ENCODE measurements at regions not wholly inside any gene's neighbourhood (a gene's known extent, or its start where the extent isn't known, plus 50 kb on each side); places are given as distances from the start of the nearest gene placed in this dataset.

DNA sequence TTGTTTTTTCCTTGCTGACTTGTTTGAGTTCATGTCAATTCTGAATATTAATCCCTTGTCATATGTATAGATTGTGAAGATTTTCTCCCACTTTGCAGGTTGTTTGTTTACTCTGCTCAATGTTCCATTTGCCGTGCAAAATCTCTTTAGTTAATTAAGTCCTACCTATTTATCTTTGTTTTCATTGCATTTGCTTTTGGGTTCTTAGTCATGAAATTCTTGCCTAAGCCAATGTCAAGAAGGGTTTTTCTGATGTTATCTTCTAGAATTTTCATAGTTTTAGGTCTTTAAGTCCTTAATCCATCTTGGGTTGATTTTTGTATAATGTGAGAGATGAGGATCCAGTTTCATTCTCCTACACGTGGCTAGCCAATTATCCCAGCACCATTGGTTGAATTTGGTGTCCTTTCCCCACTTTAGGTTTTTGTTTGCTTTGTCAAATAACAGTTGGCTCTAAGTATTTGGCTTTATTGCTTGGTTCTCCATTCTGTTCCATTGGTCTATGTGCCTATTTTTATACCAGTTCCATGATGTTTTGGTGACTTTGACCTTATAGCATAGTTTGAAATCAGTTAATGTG, 163.1 kb upstream of the PGR start:
- in situ Hi-C loops (cut with MboI) = no loop called here
- 44 to 58% methylated on average over 2 of the region's 2 CpGs for WGBS, 2 experiments (ENCODE audit: low coverage in 1 of 2, low lambda C conversion rate in 2 of 2, missing lambda C conversion rate in 2 of 2)
- Histone ChIP-seq H3K79me2 (ENCODE audit: insufficient read depth) (no peaks in the 10 kb centered on the region), H2AFZ (no peak overlapping the region), H3K4me1 (ENCODE audit: insufficient read depth) (no peaks in the 10 kb centered on the region), H3K9ac (no peak overlapping the region), H3K27me3 (replicated peaks; ENCODE audit: insufficient read depth) (no peaks in the 10 kb centered on the region), H3K36me3 (ENCODE audit: low read depth) (no peaks in the 10 kb centered on the region), H4K20me1 (ENCODE audit: insufficient read depth) (no peaks in the 10 kb centered on the region), H3K4me3 (no peak overlapping the region), H3K9me2 (ENCODE audit: insufficient read depth) (no peaks in the 10 kb centered on the region), H3K27ac (no peak overlapping the region), H3K4me2 (ENCODE audit: unreplicated experiment) (no peak overlapping the region), H3F3A (ENCODE audit: insufficient read depth) (no peaks in the 10 kb centered on the region), H3K9me3 (ENCODE audit: low read depth) (no peaks in the 10 kb centered on the region)
- TF ChIP-seq EZH2phosphoT487 (IDR thresholded peaks at IDR 0.05; ENCODE audit: insufficient read depth, low read depth) (no peak), EZH2 (IDR thresholded peaks at IDR 0.05; ENCODE audit: insufficient read depth, poor library complexity, severe bottlenecking) (no peak)
- no peak for DNase-seq

DNA sequence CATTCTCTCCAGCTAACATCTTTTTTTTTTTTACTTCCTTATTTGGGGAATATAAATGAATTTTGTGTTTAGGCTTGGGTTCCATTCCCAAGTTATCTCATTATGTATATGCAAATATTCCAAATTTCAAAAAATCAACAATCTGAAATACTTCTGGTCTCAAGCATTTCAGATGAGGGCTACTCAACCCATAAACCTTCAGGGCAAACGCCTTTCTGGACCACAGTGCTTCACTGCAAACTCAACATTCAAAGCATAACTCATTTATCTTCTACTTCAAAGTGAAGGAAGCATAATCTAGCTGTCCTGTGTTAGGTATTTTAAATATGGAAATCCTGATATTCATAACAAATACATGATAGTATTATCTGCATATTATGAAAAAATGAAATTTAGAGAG, 161.7 kb upstream of the PGR start:
- H3K79me2 ChIP-seq (ENCODE audit: insufficient read depth) = no peaks in the 10 kb centered on the region
- no peak overlapping the region for H3K9ac ChIP-seq
- no peaks in the 10 kb centered on the region for H3F3A ChIP-seq (ENCODE audit: insufficient read depth)
- H3K36me3 ChIP-seq (ENCODE audit: low read depth) = no peaks in the 10 kb centered on the region
- no peak overlapping the region for H3K4me2 ChIP-seq (ENCODE audit: unreplicated experiment)
- no peak overlapping the region for H2AFZ ChIP-seq
- H3K9me2 ChIP-seq (ENCODE audit: insufficient read depth) = no peaks in the 10 kb centered on the region
- no peaks in the 10 kb centered on the region for H3K4me1 ChIP-seq (ENCODE audit: insufficient read depth)
- WGBS, 2 experiments (ENCODE audit: low coverage in 1 of 2, low lambda C conversion rate in 2 of 2, missing lambda C conversion rate in 2 of 2) = 5 to 13% methylated on average over 1 of the region's 1 CpG
- no peak overlapping the region for H3K27ac ChIP-seq
- H3K4me3 ChIP-seq = no peak overlapping the region
- TF ChIP-seq EZH2phosphoT487 (IDR thresholded peaks at IDR 0.05; ENCODE audit: insufficient read depth, low read depth) (no peak), EZH2 (IDR thresholded peaks at IDR 0.05; ENCODE audit: insufficient read depth, poor library complexity, severe bottlenecking) (no peak)
- no peaks in the 10 kb centered on the region for H3K9me3 ChIP-seq (ENCODE audit: low read depth)
- H4K20me1 ChIP-seq (ENCODE audit: insufficient read depth) = no peaks in the 10 kb centered on the region
- no peak for DNase-seq
- in situ Hi-C loops (cut with MboI) = no loop called here
- no peaks in the 10 kb centered on the region for H3K27me3 ChIP-seq (replicated peaks; ENCODE audit: insufficient read depth)

DNA sequence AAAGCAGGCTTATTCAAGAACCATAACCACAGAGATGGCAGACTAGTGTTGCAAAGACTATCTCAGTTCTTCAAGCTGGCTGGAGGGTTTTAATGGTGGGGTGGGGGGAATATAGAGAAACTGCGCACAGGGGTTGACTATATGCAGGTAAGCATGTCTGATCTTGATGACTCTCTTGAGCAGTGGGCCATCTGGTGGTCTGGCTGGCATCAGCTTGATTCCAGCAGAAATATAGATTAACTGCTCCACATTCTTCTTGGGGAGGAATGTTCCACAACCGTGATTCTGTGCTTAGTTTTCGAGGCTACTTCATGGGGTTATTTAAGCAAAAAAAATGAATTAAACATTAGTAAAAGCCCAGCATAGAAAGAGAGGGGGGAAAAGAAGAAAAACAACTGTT, 158.8 kb upstream of the PGR start:
- Histone ChIP-seq H3K36me3 (ENCODE audit: low read depth) (no peaks in the 10 kb centered on the region), H3K9me3 (ENCODE audit: low read depth) (no peaks in the 10 kb centered on the region), H3K27ac (no peak overlapping the region), H2AFZ (no peak overlapping the region), H3K4me1 (ENCODE audit: insufficient read depth) (no peaks in the 10 kb centered on the region), H3K9me2 (ENCODE audit: insufficient read depth) (no peaks in the 10 kb centered on the region), H3K4me2 (ENCODE audit: unreplicated experiment) (no peak overlapping the region), H3F3A (ENCODE audit: insufficient read depth) (no peaks in the 10 kb centered on the region), H4K20me1 (ENCODE audit: insufficient read depth) (no peaks in the 10 kb centered on the region), H3K79me2 (ENCODE audit: insufficient read depth) (no peaks in the 10 kb centered on the region), H3K27me3 (replicated peaks; ENCODE audit: insufficient read depth) (no peaks in the 10 kb centered on the region), H3K4me3 (no peak overlapping the region), H3K9ac (no peak overlapping the region)
- TF ChIP-seq EZH2phosphoT487 (IDR thresholded peaks at IDR 0.05; ENCODE audit: insufficient read depth, low read depth) (no peak), EZH2 (IDR thresholded peaks at IDR 0.05; ENCODE audit: insufficient read depth, poor library complexity, severe bottlenecking) (no peak)
- 34 to 48% methylated on average over 3 of the region's 3 CpGs for WGBS, 2 experiments (ENCODE audit: low coverage in 1 of 2, low lambda C conversion rate in 2 of 2, missing lambda C conversion rate in 2 of 2)
- in situ Hi-C loops (cut with MboI) = no loop called here
- DNase-seq = no peak

DNA sequence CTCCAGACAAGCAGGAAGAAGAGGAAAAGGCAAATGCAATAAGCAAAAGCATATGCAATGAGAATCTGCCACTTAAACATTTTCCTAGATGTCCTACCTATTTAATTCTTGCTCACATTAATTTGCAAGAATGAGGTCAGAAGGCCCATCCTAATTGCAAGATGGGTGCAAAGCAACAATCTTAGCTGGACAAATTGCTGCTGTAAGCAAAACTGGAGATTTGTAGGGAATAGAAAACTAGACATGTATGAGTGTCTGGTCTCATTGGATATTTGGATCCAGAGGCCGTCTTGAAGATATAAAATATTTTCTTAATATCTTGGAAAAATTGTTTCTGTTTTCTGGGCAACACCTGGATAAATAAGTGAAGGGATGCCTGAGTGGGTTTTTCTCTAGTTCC, 150.1 kb upstream of the PGR start:
- no peaks in the 10 kb centered on the region for H3K9me2 ChIP-seq (ENCODE audit: insufficient read depth)
- H3K27me3 ChIP-seq (replicated peaks; ENCODE audit: insufficient read depth) = no peaks in the 10 kb centered on the region
- in situ Hi-C loops (cut with MboI) = no loop called here
- TF ChIP-seq EZH2 (IDR thresholded peaks at IDR 0.05; ENCODE audit: insufficient read depth, poor library complexity, severe bottlenecking) = no peak
- TF ChIP-seq EZH2phosphoT487 (IDR thresholded peaks at IDR 0.05; ENCODE audit: insufficient read depth, low read depth) = no peak
- 31 to 50% methylated on average over 1 of the region's 1 CpG for WGBS, 2 experiments (ENCODE audit: low coverage in 1 of 2, low lambda C conversion rate in 2 of 2, missing lambda C conversion rate in 2 of 2)
- no peak overlapping the region for H3K9ac ChIP-seq
- H3K4me2 ChIP-seq (ENCODE audit: unreplicated experiment) = no peak overlapping the region
- no peaks in the 10 kb centered on the region for H4K20me1 ChIP-seq (ENCODE audit: insufficient read depth)
- H2AFZ ChIP-seq = no peak overlapping the region
- H3K36me3 ChIP-seq (ENCODE audit: low read depth) = no peaks in the 10 kb centered on the region
- H3K4me1 ChIP-seq (ENCODE audit: insufficient read depth) = no peaks in the 10 kb centered on the region
- no peaks in the 10 kb centered on the region for H3K9me3 ChIP-seq (ENCODE audit: low read depth)
- H3F3A ChIP-seq (ENCODE audit: insufficient read depth) = no peaks in the 10 kb centered on the region
- H3K27ac ChIP-seq = no peak overlapping the region
- no peak for DNase-seq
- no peaks in the 10 kb centered on the region for H3K79me2 ChIP-seq (ENCODE audit: insufficient read depth)
- H3K4me3 ChIP-seq = no peak overlapping the region

DNA sequence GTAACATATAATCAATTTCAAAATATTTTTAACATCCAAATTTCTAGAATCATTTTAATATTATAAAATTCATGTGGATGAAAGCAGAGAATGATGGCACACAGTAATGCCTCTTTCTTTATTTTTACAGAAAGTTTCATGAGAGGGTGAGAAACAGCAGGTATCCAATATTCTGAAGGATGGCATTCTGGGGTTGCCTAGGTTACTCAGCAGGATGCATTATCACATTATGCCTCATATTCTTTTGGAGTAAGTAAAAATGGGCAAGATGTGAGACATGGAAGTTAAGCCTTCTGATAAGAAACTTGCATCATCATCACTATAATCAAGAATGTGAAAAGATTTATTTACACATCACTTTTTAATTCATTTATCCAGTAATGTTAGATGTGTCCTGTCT, 148.7 kb upstream of the PGR start:
- no peaks in the 10 kb centered on the region for H3K9me3 ChIP-seq (ENCODE audit: low read depth)
- no peak overlapping the region for H3K27ac ChIP-seq
- no peaks in the 10 kb centered on the region for H3K36me3 ChIP-seq (ENCODE audit: low read depth)
- no peaks in the 10 kb centered on the region for H3F3A ChIP-seq (ENCODE audit: insufficient read depth)
- TF ChIP-seq EZH2 (IDR thresholded peaks at IDR 0.05; ENCODE audit: insufficient read depth, poor library complexity, severe bottlenecking) = no peak
- TF ChIP-seq EZH2phosphoT487 (IDR thresholded peaks at IDR 0.05; ENCODE audit: insufficient read depth, low read depth) = no peak
- no peaks in the 10 kb centered on the region for H3K79me2 ChIP-seq (ENCODE audit: insufficient read depth)
- no peak for DNase-seq
- no peak overlapping the region for H2AFZ ChIP-seq
- H3K4me1 ChIP-seq (ENCODE audit: insufficient read depth) = no peaks in the 10 kb centered on the region
- in situ Hi-C loops (cut with MboI) = no loop called here
- no peaks in the 10 kb centered on the region for H4K20me1 ChIP-seq (ENCODE audit: insufficient read depth)
- H3K9ac ChIP-seq = no peak overlapping the region
- no peak overlapping the region for H3K4me2 ChIP-seq (ENCODE audit: unreplicated experiment)
- H3K9me2 ChIP-seq (ENCODE audit: insufficient read depth) = no peaks in the 10 kb centered on the region
- no peaks in the 10 kb centered on the region for H3K27me3 ChIP-seq (replicated peaks; ENCODE audit: insufficient read depth)
- no peak overlapping the region for H3K4me3 ChIP-seq
